GM21576 (cell line): ENCODE measurements at regions not wholly inside any gene's neighbourhood (a gene's known extent, or its start where the extent isn't known, plus 50 kb on each side); places are given as distances from the start of the nearest gene placed in this dataset.
A peak's percentile ranks its signal among the peaks of the same experiment; 100 is the strongest.

Experiments used
- ATAC-seq: cut with Tn5 transposase; IDR thresholded peaks from one replicate; pipeline ENCODE4 v1.9.1; 2021; ENCODE audit warnings: mild to moderate bottlenecking, moderate library complexity; ENCODE audit not compliant: unreplicated experiment

DNA sequence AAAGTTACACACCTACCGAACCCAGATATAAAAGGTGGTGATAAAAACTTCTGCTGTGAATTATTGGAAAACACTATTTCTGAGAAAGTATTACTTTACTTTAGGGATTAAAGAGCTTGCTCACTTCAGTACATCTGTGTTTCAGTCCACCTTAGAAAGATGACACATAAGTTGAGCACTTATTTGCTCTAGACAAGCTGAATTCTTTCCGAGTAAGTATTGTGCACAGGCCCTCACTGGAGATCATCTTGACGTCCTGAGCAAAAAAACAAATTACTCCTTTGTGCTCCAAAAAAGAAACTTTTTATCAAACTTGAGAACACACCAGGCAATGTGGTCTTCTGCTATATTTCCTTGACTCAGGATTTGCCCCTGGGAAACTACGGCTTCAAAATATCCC lies 231.0 kb upstream of the GRAMD2B start:
- ATAC-seq, result no peak

DNA sequence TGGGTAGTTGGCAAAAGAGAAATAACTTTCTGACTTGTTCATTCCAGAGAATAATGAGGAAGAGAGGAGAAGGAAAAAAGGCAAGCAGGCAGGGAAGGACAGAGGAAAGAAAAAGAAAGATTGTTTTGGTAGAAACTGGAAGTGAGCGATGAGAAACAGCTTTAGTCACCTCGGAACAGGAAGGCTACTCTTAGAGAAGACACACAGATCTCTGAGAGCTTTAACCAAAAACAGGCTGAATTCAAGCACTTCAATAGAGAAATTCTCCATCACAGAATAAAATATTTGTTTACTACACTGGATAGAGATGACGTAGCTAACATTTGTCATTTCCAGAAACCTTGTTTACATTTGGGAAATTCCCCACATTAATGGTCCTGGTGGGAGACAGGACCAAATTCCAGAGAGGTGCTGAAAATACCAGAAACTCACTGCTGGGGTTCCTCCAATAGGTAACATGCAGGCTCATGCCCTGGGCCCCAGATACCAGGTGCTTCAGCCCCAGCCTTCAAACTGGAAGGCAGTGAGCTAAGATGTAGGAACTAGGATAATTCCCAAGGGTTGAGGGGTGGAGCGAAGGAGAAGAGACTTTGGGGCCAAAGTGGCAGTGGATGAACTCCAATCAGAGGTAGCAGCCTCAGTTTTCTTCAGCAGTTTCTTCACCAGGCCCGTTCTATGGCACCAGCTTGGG lies 227.7 kb upstream of the GRAMD2B start:
- ATAC-seq, result no peak

DNA sequence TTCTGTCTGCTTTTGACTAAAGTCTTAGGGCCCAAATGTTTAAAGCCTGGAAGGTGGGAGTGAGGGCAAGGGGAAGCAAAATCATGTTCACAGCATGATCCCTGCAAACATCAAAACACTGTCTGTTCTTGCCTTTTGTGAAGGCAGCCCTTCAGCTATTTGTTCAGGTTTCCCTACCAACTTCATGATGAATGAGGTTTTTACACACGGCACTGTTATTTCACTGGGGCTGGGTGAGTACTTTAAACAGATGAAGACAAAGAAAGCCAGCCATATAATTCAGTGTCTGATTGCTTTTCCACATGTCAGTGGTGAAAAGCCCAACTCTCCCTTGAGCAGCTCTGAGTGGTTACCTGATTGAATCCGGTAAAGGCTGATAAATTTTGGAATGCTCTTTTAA lies 224.7 kb upstream of the GRAMD2B start:
- no peak for ATAC-seq

DNA sequence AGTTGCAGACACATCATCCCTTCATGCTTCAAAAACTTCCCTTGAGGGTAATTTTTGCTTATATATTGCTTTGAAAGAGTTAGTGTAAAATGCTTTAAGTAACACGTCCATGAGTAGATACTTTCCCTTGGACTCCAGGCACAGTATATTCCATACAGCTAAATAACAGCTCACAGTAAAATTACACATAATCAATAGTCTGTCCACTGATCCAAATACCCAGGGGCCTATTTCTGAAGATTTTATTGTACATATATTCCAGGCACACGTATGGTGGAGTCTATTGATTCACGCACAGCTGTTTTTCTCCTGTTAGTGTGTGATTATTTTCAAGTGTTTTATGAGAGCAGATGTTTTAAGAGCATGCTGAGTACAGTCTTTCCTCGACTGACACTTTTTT lies 223.7 kb upstream of the GRAMD2B start:
- no peak for ATAC-seq

DNA sequence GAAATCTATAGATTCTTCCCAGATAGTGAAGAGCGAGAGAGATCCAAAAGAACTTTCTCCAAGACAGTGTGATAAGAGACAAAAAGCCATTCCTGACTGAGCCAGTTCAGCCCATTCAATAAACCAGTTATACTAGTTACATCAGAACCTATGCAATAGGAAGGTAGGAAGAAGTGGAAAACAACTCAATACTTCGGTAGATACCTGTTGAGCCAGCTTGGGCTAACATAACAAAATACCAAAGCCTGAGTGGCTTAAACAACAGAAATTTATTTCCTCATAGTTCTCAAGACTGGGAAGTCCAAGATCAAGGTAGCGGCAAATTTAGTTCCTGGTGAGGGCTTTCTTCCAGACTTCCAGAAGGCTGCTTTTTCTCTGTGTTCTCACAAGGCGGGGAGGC lies 214.5 kb upstream of the GRAMD2B start:
- no peak for ATAC-seq

DNA sequence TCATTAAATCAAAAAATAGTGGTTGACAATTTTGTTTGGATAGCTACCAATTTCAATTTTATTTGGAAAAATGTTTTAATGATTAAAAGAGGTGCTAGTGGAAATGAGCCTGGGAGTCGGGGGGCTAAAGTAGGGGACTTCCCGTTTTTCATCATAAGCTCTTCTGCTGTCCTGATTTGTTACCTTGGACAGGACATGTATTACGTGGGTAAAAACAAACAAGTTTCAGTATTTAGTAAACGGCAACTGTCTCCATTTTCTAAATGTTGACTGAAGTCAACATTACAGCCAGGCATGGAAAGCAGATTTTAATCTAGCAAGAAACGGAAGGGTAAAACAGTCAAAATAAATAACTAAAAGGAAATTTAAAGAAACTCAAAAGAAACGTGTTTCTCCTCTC lies 212.3 kb upstream of the GRAMD2B start:
- ATAC-seq, result no peak

DNA sequence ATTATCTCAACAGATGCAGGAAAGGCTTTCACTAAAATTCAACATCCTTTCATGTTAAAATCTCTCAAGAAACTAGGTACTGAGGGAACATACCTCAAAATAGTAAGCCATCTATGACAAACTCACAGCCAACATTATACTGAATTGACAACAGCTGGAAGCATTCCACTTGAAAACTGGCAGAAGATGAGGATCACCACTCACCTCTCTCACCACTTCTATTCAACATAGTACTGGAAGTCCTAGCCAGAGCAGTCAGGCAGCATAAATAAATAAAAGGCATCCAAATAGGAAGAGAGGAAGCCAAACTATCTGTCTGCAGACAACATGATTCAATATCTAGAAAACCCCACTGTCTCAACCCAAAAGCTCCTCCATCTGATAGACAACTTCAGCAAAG lies 203.6 kb upstream of the GRAMD2B start:
- no peak for ATAC-seq

DNA sequence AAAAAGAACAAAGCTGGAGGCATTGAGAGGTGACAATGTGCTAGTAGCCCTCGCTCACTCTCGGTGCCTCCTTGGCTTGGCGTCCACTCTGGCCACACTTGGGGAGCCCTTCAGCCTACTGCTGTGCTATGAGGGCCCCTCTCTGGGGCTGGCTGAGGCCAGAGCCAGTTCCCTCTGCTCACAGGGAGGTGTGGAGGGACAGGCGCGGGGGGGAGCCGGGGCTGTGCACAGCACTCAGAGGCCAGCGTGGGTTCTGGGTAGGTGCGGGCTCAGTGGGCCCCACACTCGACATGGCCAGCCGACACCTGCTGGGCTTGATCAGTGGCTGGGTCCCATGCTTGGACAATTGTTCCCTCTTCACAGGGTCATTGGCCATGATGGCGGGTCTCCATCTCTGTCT lies 202.5 kb upstream of the GRAMD2B start:
- no peak for ATAC-seq

DNA sequence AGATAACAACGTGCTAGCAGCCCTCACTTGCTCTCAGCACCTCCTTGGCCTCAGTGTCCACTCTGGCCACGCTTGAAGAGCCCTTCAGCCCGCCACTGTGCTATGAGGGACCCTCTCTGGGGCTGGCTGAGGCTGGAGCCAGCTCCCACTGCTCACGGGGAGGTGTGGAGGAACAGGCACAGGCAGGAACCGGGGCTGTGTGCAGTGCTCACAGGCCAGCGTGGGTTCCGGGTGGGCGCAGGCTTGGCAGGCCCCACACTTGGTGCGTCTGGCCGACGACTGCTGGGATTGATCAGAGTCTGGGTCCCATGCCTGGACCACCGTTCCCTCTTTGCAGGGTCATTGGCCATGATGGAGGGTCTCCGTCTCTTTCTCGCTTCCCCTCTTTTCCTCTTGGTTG lies 194.3 kb upstream of the GRAMD2B start:
- no peak for ATAC-seq

DNA sequence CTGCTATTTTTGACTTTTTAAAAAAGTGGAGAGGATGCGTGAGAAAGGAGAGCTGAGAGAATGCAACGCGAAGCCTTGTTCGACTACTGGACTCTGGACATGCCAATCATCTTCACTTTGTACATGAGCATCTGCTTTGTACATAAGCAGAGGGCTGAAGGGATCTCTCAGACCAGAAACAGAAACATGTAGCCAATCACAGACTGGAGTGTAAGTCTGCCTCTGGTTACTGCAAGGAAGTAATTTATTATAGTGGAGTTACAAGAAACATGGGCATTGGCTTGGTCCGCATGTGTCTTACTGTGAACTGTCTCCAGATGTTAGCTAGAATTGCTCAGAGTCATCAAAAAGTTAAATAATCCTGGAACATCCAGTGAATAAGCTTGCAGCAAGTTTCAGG lies 190.0 kb upstream of the GRAMD2B start:
- no peak for ATAC-seq

DNA sequence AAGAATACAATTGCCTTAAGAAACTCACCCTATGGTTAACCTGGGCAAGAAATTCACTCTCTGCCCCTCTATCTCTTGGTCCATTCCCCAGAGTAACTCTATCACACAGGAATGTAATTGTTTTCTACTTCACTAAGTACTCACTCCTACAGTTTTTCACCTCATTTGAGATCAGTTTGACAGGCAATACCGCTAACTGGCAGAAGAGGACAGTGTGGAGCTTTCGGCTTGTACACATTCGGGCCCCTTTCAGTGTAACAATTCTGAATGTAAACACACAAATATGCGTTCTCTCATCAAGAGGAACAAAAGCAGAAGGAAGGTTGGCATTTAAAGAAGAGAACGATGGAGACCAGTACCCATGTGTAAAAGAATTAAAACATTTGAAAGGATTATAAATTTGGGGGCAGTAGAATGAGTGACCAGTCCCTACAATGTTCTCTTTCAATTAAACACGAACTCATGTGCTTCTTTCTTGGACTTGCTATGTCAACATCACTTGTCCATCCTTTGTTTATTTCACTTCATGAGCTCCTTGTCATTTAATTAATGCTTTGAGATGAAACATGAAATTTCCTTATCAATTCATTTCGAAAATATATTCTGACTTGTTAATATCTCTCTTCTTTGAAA lies 188.5 kb upstream of the GRAMD2B start:
- ATAC-seq, result peak; percentile 76

DNA sequence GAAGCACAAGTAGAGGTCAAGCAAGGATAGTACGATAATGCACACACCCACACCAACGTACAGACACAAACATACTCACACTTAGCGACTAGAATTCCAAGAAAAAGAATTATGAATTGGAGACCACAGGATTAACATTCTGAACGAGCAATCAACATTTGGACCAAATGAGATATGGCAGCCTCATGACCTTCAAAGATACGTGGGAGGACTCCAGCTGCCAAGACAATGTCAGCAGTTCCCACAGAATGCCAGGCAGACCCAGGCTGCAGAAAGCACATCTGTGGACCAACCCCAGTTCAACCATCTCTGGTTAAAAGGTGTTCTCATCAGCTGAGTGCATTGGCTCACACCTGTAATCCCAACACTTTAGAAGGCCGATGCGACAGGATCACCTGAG lies 187.6 kb upstream of the GRAMD2B start:
- no peak for ATAC-seq

DNA sequence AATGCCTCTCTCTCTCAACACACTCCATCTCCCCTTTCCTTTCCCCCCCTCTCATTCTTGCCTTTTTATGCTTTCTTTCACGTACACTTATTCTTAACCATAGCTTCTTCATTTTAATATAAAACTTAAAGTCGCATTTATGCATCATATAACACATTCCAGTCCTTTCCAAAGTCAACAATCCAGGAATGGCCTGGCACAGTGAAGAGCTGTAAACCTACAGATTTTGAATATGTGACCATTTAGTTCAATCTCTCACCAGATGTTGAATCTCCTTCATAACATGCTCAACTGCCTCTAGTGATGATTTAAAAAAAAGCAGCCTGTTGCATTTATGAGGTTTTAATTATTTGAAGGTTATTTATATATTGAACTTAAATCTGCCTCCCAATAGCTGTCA lies 186.2 kb upstream of the GRAMD2B start:
- ATAC-seq, result no peak

DNA sequence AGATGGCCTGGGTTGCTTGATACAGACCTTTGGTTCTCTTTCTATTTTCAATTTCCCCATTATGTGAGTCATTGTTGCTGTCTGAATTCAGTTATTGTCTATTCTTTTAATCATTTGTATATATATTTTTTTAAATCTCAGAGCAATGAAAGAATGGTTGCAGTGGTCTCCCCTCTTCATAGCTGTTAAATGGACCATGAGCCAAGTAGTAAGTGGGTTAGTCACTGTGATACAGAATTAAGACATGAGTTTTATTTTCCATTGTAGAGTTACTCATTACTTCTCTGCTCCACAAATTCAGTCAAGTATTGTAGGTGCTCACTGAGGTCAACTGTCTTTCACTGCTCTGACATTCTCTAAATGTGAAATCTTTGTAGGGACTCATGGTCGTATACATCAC lies 174.6 kb upstream of the GRAMD2B start:
- no peak for ATAC-seq

DNA sequence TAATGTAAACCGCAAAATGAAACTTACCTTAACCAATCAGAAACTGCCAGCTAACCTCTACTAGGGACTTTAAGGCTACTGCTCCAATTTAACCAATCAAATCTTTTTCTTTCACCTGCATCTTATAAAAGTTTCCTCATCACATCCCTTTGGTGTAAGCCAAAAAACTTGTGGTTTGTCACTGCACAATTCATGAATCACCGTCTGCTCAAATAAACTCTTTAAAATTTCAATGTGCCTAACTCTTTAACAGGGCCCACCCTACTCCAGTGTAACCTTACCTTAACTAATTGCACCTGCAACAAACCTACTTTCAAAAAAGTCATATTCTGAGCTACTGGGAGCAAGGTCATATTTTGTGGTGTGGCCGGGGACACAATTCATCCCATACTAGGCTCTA lies 172.2 kb upstream of the GRAMD2B start:
- ATAC-seq, result no peak

DNA sequence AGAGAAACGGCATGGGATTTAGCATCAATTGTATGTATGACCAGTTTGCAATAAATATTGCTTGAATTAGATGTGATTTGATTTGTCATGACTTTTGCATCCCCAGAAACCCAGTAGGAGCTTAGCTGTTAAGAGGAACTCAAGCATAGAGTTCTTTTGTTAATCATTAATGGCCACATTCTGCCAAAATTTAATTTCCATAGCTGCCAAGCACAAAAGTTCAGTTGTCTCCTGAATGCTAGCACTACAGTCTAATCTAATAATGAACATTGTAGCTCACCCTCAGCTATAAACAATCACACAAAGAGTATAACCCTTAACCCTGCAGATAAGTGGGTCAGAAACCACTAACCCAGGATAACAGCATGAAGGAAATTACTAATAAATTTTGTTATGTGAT lies 169.8 kb upstream of the GRAMD2B start:
- no peak for ATAC-seq

DNA sequence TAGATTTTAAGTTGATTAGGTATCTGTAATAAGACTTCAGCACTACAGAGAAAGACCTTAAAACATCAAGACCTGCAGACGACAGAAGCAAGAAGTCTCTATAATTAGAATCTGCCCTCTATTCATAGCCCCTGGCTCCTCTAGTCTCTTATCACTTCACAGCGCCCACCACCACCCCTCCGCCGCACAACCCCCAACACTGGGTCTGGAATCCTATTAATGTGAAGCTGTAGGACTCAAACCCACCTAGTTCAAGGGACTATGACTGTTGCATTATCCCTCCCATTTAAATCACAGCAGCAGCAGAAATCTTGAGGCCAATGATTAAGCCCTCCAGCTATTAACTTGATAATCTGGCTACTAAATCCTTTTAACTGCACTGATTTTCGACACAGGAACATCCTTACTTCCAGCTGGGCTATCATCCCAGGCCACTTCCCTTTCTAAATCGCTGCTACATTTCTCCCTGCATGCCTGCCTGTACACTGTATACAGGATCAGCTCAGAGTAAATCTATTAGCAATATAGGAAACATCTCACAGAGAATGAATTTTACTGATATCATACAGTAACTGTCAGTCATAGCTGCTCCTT lies 159.5 kb upstream of the GRAMD2B start:
- ATAC-seq, result no peak

DNA sequence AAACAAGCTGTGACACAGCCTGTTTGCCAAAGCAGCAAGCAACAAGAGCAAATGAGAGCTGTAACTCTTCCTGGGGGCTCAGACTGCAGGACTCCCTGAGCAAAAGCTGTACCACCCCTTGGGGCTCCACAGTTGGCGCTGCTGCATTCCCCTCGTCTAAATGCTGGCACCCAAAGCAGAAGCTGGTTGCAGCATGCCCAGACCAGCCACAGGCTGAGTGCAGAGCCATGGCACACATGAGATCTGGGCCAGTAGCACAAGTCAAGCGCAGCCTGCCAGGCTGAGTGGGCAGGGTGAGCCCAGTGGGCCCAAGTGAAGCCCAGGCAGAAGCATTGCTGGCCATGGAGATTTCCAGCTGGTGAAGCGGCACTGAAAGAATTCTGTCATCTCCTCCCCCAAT lies 157.3 kb upstream of the GRAMD2B start:
- no peak for ATAC-seq

DNA sequence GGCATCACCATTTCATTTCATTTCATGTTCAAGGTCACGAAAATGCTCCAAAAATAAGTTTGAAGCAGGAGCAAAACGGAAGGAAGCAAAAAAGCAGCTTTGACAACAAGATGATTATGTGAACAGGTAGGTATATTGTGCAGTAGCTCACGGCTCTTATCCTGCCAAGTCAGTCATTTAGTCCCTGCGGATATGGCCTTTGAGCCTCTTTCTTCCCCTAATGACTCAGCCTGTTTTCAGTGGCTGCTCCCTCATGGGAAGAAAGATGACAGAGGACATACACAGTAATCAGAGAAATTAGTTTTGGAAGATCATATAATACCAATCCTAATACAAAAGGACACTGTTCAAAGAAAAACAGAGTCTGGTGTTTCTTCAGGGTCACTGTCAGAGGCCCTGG lies 155.8 kb upstream of the GRAMD2B start:
- ATAC-seq, result no peak

DNA sequence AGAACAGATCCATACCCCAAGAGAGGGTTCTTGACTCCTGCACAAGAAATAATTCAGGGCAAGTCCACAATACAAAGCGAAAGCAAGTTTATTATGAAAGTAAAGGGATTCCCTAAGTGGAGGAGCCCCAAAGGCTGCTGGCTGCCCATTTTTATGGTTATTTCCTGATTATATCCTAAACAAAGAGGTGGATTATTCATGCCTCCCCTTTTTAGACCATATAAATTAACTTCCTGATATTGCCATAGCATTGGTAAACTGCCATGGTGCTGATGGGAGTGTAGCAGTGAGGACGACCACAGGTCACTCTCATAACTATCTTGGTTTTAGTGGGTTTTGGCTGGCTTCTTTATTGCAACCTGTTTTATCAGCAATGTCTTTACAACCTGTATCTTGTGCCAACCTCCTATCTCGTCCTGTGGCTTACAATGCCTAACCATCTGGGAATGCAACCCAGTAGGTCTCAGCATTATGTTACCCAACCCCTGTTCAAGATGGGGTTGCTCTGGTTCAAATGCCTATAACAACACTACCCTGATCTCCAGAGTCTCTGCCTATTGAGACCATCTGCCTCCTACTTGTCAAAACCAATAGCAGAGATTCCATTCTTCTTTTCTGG lies 154.4 kb upstream of the GRAMD2B start:
- no peak for ATAC-seq

DNA sequence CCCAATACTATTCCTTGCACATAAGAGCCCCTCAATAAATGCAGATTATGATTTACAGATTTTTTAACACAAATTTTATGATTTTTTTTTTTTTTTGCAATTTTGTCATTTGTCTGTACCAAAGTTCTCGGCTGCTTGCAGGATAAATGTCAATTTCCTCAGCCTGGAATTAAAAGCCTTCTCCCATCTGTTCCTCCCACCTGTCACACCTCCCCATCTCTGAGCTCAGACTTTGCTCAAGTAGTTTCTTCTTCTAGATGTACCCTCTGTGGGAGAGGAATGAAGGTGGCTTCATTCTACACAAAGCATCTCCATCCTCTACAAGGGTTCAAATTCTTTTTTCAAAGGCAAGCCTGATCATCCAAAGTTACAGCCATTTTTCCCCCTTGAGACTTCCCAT lies 153.7 kb upstream of the GRAMD2B start:
- ATAC-seq, result no peak

DNA sequence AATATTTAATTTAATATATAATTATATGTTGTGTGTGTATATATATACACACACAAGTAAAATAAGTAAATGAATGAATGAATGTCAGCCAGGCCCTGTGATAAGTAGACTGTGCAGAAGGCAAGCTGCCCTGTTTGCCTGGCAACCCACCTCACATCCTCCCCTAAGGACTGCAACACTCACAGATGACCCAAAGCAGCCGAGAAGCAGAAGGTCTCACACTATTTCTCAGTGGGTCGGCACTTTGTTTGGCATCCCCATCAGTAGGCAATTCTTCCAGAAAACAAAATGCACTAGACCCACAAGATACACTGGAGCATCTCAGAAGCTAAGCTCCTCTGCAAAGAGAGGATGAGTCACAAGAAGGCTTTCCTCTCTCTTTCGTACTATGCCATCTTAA lies 152.1 kb upstream of the GRAMD2B start:
- ATAC-seq, result no peak
